SK-N-SH treated with all-trans-retinoic acid at 6 μM for 48 hours (cell line): ENCODE measurements at regions not wholly inside any gene's neighbourhood (a gene's known extent, or its start where the extent isn't known, plus 50 kb on each side); places are given as distances from the start of the nearest gene placed in this dataset.

Experiments
- ATAC-seq: fragments of 200-7000 bp; cut with Tn5 transposase; 3 replicates; pipeline ENCODE4 v1.9.1; 2020; ENCODE audit warnings: mild to moderate bottlenecking, moderate library complexity
- ARNTL ChIP-seq: fragments of 450-650 bp; formaldehyde crosslinking; IDR thresholded peaks from 2 replicates; pipeline ENCODE4 v1.5.0; 2020; ENCODE audit warnings: low read depth, mild to moderate bottlenecking, moderate library complexity, borderline replicate concordance
- BACH2 ChIP-seq: fragments of 250-450 bp; sonication (Bioruptor Pico); IDR thresholded peaks from 2 replicates; pipeline ENCODE4 v1.9.0; 2021; ENCODE audit warnings: mild to moderate bottlenecking, borderline replicate concordance
- CSDC2 ChIP-seq: fragments of 250-450 bp; sonication (Bioruptor Pico); IDR thresholded peaks from 2 replicates; pipeline ENCODE4 v1.5.0; 2020; ENCODE audit warnings: mild to moderate bottlenecking, moderate library complexity
- ESRRG ChIP-seq: fragments of 250-450 bp; sonication (Bioruptor Pico); IDR thresholded peaks from 2 replicates; pipeline ENCODE4 v1.6.1; 2021; ENCODE audit warnings: mild to moderate bottlenecking
- GLIS3 ChIP-seq: fragments of 250-450 bp; sonication (Bioruptor Pico); IDR thresholded peaks from 2 replicates; pipeline ENCODE4 v1.5.0; 2020; ENCODE audit warnings: mild to moderate bottlenecking, moderate library complexity
- OSR1 ChIP-seq: fragments of 250-450 bp; sonication (Bioruptor Pico); IDR thresholded peaks from 2 replicates; pipeline ENCODE4 v1.8.0; 2022; ENCODE audit warnings: moderate library complexity, mild to moderate bottlenecking, inconsistent platforms
- SNAI2 ChIP-seq: fragments of 250-450 bp; sonication (Bioruptor Pico); IDR thresholded peaks from 2 replicates; pipeline ENCODE4 v1.5.0; 2020; ENCODE audit warnings: mild to moderate bottlenecking, moderate library complexity
- TCF4 ChIP-seq: fragments of 250-450 bp; sonication (Bioruptor Pico); IDR thresholded peaks from 2 replicates; pipeline ENCODE4 v1.8.0; 2021; ENCODE audit warnings: mild to moderate bottlenecking, moderate library complexity, borderline replicate concordance
- ZFP3 ChIP-seq: fragments of 250-450 bp; sonication (Bioruptor Pico); IDR thresholded peaks from 2 replicates; pipeline ENCODE4 v1.5.0; 2020; ENCODE audit warnings: mild to moderate bottlenecking, moderate library complexity
- ZFP30 ChIP-seq: fragments of 450-650 bp; formaldehyde crosslinking; IDR thresholded peaks from 2 replicates; pipeline ENCODE4 v1.5.0; 2022; ENCODE audit warnings: mild to moderate bottlenecking, moderate library complexity
- ZNF565 ChIP-seq: fragments of 450-650 bp; formaldehyde crosslinking; conservative IDR thresholded peaks from 2 replicates; pipeline ENCODE4 v1.5.0; 2020; ENCODE audit warnings: low read depth, mild to moderate bottlenecking, moderate library complexity
- ZNF70 ChIP-seq: fragments of 450-650 bp; formaldehyde crosslinking; IDR thresholded peaks from 2 replicates; pipeline ENCODE4 v1.5.0; 2020; ENCODE audit warnings: mild to moderate bottlenecking, moderate library complexity
- ZNF8 ChIP-seq: fragments of 450-650 bp; formaldehyde crosslinking; IDR thresholded peaks from 2 replicates; pipeline ENCODE4 v1.5.0; 2020; ENCODE audit warnings: mild to moderate bottlenecking, moderate library complexity
- TF ChIP-seq, protein P1 (sequence below): fragments of 250-450 bp; sonication (Bioruptor Pico); IDR thresholded peaks from 2 replicates; pipeline ENCODE4 v1.5.1; 2020; ENCODE audit warnings: low read depth, mild to moderate bottlenecking, moderate library complexity
- TF ChIP-seq, protein P2 (sequence below): fragments of 250-450 bp; sonication (Bioruptor Pico); IDR thresholded peaks from 2 replicates; pipeline ENCODE4 v1.8.0; 2021; ENCODE audit warnings: low read depth, mild to moderate bottlenecking, moderate library complexity, borderline replicate concordance
- TF ChIP-seq, protein P3 (sequence below): fragments of 250-450 bp; sonication (Bioruptor Pico); IDR thresholded peaks from 2 replicates; pipeline ENCODE4 v1.5.0; 2020; ENCODE audit warnings: mild to moderate bottlenecking, moderate library complexity

DNA sequence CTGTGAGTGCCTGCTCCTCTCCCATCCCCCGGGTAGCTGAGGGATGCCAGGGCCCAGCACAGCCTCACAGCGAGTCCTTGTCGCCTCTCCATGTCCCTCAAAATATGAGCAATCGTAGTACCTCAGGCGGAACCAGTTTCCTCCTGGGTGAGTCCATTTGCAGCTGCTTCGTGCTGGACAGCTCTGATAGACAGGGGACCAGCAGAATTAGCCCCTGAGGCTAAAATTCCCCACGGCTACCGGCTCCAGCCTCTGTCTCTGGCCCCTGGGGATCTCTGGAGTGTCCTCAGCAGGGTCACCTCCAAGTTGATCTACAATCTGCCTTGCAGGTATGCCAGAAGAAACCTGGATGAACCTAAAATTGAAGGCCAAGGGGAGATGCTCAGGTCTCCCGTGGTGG lies 115.8 kb upstream of the FBXL7 start:
- TF ChIP-seq, protein P1, sequence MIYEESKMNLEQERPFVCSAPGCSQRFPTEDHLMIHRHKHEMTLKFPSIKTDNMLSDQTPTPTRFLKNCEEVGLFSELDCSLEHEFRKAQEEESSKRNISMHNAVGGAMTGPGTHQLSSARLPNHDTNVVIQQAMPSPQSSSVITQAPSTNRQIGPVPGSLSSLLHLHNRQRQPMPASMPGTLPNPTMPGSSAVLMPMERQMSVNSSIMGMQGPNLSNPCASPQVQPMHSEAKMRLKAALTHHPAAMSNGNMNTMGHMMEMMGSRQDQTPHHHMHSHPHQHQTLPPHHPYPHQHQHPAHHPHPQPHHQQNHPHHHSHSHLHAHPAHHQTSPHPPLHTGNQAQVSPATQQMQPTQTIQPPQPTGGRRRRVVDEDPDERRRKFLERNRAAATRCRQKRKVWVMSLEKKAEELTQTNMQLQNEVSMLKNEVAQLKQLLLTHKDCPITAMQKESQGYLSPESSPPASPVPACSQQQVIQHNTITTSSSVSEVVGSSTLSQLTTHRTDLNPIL (CRISPR knock-in tag) = no peak
- TF ChIP-seq, protein P2, sequence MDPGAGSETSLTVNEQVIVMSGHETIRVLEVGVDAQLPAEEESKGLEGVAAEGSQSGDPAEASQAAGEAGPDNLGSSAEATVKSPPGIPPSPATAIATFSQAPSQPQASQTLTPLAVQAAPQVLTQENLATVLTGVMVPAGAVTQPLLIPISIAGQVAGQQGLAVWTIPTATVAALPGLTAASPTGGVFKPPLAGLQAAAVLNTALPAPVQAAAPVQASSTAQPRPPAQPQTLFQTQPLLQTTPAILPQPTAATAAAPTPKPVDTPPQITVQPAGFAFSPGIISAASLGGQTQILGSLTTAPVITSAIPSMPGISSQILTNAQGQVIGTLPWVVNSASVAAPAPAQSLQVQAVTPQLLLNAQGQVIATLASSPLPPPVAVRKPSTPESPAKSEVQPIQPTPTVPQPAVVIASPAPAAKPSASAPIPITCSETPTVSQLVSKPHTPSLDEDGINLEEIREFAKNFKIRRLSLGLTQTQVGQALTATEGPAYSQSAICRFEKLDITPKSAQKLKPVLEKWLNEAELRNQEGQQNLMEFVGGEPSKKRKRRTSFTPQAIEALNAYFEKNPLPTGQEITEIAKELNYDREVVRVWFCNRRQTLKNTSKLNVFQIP (CRISPR knock-in tag) = no peak
- TF ChIP-seq OSR1 (CRISPR knock-in tag) = no peak
- TF ChIP-seq, protein P3, sequence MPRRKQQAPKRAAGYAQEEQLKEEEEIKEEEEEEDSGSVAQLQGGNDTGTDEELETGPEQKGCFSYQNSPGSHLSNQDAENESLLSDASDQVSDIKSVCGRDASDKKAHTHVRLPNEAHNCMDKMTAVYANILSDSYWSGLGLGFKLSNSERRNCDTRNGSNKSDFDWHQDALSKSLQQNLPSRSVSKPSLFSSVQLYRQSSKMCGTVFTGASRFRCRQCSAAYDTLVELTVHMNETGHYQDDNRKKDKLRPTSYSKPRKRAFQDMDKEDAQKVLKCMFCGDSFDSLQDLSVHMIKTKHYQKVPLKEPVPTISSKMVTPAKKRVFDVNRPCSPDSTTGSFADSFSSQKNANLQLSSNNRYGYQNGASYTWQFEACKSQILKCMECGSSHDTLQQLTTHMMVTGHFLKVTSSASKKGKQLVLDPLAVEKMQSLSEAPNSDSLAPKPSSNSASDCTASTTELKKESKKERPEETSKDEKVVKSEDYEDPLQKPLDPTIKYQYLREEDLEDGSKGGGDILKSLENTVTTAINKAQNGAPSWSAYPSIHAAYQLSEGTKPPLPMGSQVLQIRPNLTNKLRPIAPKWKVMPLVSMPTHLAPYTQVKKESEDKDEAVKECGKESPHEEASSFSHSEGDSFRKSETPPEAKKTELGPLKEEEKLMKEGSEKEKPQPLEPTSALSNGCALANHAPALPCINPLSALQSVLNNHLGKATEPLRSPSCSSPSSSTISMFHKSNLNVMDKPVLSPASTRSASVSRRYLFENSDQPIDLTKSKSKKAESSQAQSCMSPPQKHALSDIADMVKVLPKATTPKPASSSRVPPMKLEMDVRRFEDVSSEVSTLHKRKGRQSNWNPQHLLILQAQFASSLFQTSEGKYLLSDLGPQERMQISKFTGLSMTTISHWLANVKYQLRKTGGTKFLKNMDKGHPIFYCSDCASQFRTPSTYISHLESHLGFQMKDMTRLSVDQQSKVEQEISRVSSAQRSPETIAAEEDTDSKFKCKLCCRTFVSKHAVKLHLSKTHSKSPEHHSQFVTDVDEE (CRISPR knock-in tag) = no peak
- no peak for TF ChIP-seq ZNF8
- TF ChIP-seq ZNF565 (CRISPR knock-in tag) = no peak
- TF ChIP-seq TCF4 (CRISPR knock-in tag) = no peak
- no peak for TF ChIP-seq ZFP30 (CRISPR knock-in tag)
- no peak; the same call in 2 of the 3 replicates for ATAC-seq

DNA sequence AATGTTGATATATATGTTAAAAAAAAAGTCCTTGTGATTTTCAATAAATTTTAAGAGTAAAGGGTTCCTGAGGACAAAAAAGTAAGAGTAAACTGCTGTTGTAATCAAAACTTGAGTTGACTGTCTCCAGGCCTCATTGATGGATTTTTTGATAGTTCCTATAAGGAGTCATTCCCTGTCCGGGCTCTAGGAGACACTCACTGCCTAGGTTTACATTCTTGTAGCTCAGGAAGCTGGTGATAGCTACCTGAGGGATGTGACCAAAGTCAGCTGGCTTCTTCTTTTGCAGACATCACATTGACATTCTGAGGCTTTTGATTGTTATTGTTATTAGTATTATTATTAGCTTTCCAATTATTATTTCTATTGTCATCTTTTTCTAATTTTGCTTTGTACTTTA lies 116.5 kb upstream of the FBXL7 start:
- peak; percentile 76 for TF ChIP-seq ZNF70
- TF ChIP-seq, protein P3 (CRISPR knock-in tag) = no peak
- peak; percentile 89 for ATAC-seq

DNA sequence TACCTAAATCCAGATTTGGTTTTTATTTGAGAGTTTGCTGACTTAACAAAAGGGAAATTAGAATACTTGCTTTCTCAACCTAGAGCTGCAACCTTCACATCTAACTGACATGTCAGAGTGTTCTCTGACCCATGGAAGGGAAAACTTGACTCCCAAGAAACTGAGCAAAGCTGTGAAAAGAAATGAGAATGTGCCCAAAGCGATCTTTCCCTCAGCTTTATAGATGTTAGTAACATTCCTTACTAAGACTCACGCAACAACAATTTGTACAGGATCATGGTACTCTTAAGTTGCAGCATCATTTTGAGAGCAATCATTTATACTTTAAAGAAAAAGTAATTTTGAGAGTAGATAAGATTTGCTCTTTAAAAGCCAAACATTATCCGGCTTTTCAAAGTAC lies 117.0 kb upstream of the FBXL7 start:
- TF ChIP-seq SNAI2 (CRISPR knock-in tag) (no peak), CSDC2 (CRISPR knock-in tag) (no peak), ARNTL (CRISPR knock-in tag) (no peak), BACH2 (CRISPR knock-in tag) (no peak), ZFP3 (CRISPR knock-in tag) (no peak), ZNF8 (no peak), ESRRG (CRISPR knock-in tag) (no peak), ZNF565 (CRISPR knock-in tag) (no peak), ZFP30 (CRISPR knock-in tag) (no peak), GLIS3 (CRISPR knock-in tag) (no peak)
- TF ChIP-seq, protein P2 (CRISPR knock-in tag) = no peak
- TF ChIP-seq, protein P3 (CRISPR knock-in tag) = no peak
- TF ChIP-seq, protein P1 (CRISPR knock-in tag) = no peak
- ATAC-seq = no peak
